Motor neuron (in vitro differentiated cells): ENCODE measurements at regions not wholly inside any gene's neighbourhood (a gene's known extent, or its start where the extent isn't known, plus 50 kb on each side); places are given as distances from the start of the nearest gene placed in this dataset.

ENCODE experiments used
- ATAC-seq, 8 experiments: fragments of 200-7000 bp; cut with Tn5 transposase; replicated peaks in 6 of 8; 2 replicates each; pipeline ENCODE4 v1.8.0; 2021; ENCODE audit warnings: mild to moderate bottlenecking in 8 of 8, moderate library complexity in 8 of 8
- H3K27ac ChIP-seq, 2 donors: fragments of 250-450 bp; sonication (Bioruptor Pico); 2 replicates each; pipeline ENCODE4 v1.9.0; 2021; ENCODE audit warnings: antibody characterized with exemption in 2 of 2, mild to moderate bottlenecking in 2 of 2, moderate library complexity in 1 of 2
- H3K4me1 ChIP-seq, 2 donors: fragments of 250-450 bp; sonication (Bioruptor Pico); replicated peaks in 1 of 2; 2 replicates each; pipeline ENCODE4 v1.6.1; 2021; ENCODE audit warnings: antibody characterized with exemption in 2 of 2, mild to moderate bottlenecking in 2 of 2, moderate library complexity in 1 of 2
- H3K4me3 ChIP-seq, 5 donors: fragments of 250-450 bp; sonication (Bioruptor Pico); 2 replicates each; pipeline ENCODE4 v1.9.0; 2021; ENCODE audit warnings: antibody characterized with exemption in 5 of 5, mild to moderate bottlenecking in 5 of 5, moderate library complexity in 4 of 5
- WGBS, 10 experiments: fragments of 450-650 bp; shearing (Covaris generic); methylation state at CpG; one replicate each; pipeline ENCODE4 v1.0.0; 2022; 5-methylcytosine and 5-hydroxymethylcytosine counted together
- in situ Hi-C, 9 experiments: fragments of 400-800 bp; cut with MboI; loops; one replicate each; pipeline ENCODE4 v1.15.0; 2021; ENCODE audit warnings: low sequenced_read_pairs in 9 of 9, low pct_unique_long_range_greater_than_20kb in 2 of 9; ENCODE audit not compliant: unreplicated experiment in 9 of 9

DNA sequence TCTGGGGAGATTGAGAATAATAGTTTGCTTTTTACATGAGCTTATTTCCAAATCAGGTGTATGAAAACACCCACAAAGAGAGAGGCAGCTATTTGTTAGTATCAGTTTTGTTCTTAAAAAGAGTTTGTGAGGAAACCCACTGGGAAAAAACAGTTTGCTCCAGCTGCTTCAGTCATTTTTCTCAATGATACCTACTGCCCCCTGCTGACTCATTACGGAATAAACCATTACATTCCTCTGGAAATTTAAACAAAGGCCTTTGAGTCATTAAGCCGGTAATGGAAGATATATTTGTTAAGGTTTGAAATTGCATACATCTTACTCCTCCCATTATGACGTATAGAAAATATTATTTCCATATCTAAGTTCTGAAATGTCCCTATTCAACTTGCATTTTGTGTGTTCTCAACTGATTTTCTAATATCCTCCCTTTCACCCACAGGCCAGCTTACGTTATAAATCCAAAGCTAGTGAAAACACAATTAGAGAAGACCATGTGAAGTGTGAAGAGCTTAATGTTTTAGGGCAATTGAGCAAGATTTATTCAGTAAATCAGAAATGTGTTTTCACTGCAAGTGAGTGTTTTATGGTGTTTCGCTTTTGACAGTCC lies 761.6 kb downstream of the DSC3 start:
- no peak overlapping the region for H3K27ac ChIP-seq
- no peak overlapping the region for H3K4me3 ChIP-seq
- WGBS, 10 experiments: 0 to 64% (median 46%) methylated on average over 2 to 5 of the region's 5 CpGs
- peaks cover 0 to 3% of the 10 kb centered on the region in 2 donors for H3K4me1 ChIP-seq
- ATAC-seq: peak in 4 of 8 experiments; percentile 16 to 31 (median 20)
- in situ Hi-C loops: no loop called here

DNA sequence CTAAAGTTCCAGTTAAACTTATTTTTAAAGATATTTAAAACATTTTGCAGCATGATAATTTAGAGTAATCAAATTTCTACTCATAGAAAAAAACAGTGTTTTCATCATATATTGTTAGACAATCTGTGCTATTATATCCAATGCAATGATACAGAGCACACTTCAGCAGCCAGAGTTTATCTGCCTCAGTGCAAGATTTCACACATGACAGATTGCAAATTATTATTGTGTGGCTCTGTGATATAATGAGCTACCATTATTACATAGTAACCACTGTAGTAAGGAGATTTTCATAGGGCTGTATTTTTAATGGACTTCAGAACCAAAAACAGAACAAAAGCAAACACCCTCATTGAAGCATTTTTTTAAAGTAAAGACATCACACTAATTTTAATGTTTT lies 762.4 kb downstream of the DSC3 start:
- no peak overlapping the region for H3K4me3 ChIP-seq
- H3K4me1 ChIP-seq: peaks cover 0 to 3% of the 10 kb centered on the region in 2 donors
- no peak for ATAC-seq
- in situ Hi-C loops: no loop called here
- H3K27ac ChIP-seq: no peak overlapping the region

DNA sequence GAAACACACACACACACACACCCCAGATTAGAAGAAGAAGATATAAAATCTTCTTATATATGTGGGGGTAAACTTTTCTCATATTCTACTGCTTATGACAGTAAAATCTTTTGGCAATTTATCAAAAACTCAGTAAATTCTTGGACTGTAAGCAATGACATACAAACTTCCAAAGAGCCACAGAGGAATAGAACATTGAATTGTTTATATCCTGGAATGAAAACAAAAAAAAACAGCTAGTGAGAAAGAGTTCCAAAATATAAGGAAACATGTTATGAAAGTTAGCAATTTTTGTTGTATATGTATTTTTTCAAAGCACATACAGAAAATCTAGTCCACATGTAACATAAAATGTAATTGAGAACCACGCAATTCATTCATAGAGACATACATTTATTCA lies 764.9 kb downstream of the DSC3 start:
- 0 to 100% (median 89%) methylated on average over 1 of the region's 1 CpG; no CpG with 5 or more reads in 3 of the 10 experiments for WGBS, 10 experiments
- ATAC-seq: no peak
- Histone ChIP-seq H3K4me1 (peaks cover 0 to 3% of the 10 kb centered on the region in 2 donors), H3K27ac (no peak overlapping the region), H3K4me3 (no peak overlapping the region)
- in situ Hi-C loops: loop anchor here in 2 of 9 experiments (10.0 kb wide), 2 partner anchors 393 to 413 kb away; no protein-coding TSS in a partner anchor

DNA sequence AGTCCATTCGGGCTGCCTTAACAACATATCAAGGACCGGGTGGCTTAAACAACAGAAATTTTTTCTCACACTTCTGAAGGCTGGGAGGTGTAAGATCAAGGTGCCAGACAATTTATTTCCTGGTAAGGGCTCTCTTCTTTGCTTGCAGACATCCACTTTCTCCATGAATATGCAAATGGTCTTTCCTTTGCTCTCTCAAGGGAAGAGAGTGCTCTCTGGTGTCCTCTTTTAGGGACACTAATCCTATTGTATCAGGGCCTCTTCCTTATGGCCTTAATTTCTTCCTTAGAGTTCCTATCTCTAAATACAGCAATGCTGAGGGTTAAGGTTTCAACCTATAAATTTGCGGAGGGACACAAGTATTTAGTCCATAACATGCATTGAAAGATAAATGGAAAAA lies 770.8 kb downstream of the DSC3 start:
- no peak overlapping the region for H3K27ac ChIP-seq
- 0 to 100% (median 67%) methylated on average over 1 to 3 of the region's 3 CpGs; no CpG with 5 or more reads in 1 of the 10 experiments for WGBS, 10 experiments
- peak in 2 of 8 experiments; percentile 42 to 75 for ATAC-seq
- H3K4me1 ChIP-seq: no peaks in the 10 kb centered on the region
- in situ Hi-C loops: loop anchor here in 3 of 9 experiments (10.0 to 25.0 kb wide), 3 partner anchors 384 to 407 kb away; no protein-coding TSS in a partner anchor
- H3K4me3 ChIP-seq: no peak overlapping the region

DNA sequence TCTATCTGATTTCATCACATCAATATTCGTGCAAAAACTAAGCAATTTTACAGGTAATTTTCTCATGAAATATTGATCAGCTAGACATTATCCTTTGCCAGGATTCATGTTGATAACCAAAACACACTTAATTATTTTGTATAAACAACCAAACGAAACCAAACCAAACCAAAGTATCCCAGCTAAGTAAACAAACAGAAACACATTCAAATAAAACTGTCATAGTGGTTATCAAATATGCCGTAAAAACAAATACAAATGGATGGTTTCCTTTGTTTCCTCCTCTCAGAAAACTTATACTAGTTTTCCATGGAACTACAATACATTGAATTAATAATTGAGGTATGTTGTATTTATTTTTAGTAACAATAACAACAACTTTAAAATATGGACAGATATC lies 777.4 kb downstream of the DSC3 start:
- no peak for ATAC-seq
- in situ Hi-C loops: loop anchor here in 1 of 9 experiments (25.0 kb wide), 1 partner anchor 378 kb away; no protein-coding TSS in a partner anchor
- Histone ChIP-seq H3K27ac (no peak overlapping the region), H3K4me3 (no peak overlapping the region), H3K4me1 (no peaks in the 10 kb centered on the region)
- WGBS, 10 experiments: 13 to 100% (median 71%) methylated on average over 2 to 3 of the region's 3 CpGs

DNA sequence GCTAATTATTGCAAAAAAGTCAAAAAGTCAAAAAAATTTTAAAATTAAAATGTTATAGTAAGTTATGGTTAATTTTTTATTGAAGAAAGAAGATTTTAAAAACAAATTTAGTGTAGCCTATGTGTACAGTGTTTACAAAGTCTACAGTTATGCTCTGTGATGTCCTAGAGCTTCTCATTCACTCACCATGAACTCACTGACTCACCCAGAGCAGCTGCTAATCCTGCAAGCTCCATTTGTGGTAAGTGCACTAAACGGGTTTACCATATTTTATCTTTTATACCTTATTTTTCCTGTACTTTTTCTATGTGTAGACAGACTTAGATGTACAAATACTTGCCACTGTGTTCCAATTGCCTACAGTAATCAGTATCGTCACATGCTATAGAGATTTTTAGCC lies 788.2 kb downstream of the DSC3 start:
- Histone ChIP-seq H3K4me1 (no peaks in the 10 kb centered on the region), H3K27ac (no peak overlapping the region), H3K4me3 (no peak overlapping the region)
- in situ Hi-C loops: loop anchor here in 1 of 9 experiments (25.0 kb wide), 1 partner anchor 367 kb away; no protein-coding TSS in a partner anchor
- ATAC-seq: no peak
- WGBS, 10 experiments: 0 to 100% (median 82%) methylated on average over 1 to 2 of the region's 2 CpGs; no CpG with 5 or more reads in 1 of the 10 experiments

DNA sequence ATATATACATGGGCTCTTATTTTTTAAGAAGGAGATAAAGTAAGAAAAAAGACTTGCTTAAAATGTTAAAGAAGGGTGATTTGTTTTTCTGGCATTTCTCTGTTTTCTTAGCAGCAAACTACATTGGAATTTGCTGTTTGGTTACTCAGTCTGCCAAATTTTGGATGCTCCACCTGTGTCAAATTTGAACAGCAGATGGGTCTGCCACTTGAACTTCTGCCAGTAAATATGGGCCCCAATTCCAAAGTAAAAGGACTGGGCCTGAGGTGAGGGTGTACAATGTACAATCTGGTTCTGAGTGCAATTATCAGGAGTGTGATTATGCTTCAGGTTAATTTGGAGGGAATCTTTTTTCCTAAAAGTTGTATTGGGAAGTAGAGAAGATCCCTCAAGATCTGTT lies 794.5 kb downstream of the DSC3 start:
- H3K4me1 ChIP-seq: no peaks in the 10 kb centered on the region
- H3K27ac ChIP-seq: no peak overlapping the region
- H3K4me3 ChIP-seq: no peak overlapping the region
- no peak for ATAC-seq
- in situ Hi-C loops: no loop called here

DNA sequence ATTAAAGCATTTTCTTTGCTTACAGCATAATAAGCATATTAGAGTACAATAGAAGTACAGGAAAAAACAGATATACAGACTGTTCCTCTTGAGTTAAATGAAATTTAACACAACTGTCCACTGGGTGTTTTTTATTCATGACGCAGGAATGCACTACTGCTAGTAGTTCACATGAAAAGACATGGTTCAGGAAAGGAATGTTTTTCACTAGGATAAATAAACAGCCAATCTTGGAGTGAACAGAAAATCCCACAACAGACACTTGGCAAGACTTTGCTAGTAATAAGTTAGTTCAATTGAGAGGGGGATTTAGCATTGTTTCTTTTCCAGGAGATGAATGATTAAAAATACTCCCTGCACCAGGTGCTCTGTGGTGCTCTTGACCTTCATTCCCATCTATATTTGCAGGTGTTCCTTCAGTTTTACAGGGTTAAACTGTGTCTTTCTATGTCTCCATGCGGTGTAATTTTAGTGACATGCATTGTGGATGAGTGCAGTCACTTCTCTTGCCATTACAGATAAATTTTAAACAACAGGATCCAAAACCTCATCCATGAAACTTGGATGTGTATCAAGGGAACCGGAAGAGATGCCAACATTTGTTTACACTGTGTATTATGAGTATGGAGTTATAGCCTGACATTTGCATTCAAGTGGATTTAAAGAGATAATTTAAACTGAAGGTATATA lies 796.6 kb downstream of the DSC3 start:
- in situ Hi-C loops: no loop called here
- WGBS, 10 experiments: 0 to 100% (median 88%) methylated on average over 1 to 3 of the region's 3 CpGs
- no peaks in the 10 kb centered on the region for H3K4me1 ChIP-seq
- no peak for ATAC-seq
- no peak overlapping the region for H3K27ac ChIP-seq
- H3K4me3 ChIP-seq: no peak overlapping the region

DNA sequence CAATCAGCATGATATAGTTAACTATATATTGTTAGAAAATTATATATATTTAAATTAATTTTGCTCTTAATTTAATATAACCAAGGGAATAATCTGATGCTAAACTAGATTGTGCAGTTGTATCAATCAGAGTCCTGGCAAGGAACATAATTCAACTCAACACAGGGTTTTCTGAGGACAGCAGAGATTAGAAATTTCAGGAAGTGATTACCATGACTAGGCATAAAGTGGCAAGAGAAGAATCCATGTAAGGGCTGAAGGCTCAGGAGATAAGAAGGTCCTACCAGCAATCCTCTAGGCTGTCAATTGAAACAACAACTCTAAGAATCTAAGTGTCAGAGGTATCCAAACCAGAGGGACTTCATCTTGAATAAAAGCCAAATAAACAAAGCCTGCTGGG lies 807.8 kb downstream of the DSC3 start:
- ATAC-seq: no peak
- H3K4me3 ChIP-seq: no peak overlapping the region
- in situ Hi-C loops: no loop called here
- no peak overlapping the region for H3K27ac ChIP-seq
- no peaks in the 10 kb centered on the region for H3K4me1 ChIP-seq

DNA sequence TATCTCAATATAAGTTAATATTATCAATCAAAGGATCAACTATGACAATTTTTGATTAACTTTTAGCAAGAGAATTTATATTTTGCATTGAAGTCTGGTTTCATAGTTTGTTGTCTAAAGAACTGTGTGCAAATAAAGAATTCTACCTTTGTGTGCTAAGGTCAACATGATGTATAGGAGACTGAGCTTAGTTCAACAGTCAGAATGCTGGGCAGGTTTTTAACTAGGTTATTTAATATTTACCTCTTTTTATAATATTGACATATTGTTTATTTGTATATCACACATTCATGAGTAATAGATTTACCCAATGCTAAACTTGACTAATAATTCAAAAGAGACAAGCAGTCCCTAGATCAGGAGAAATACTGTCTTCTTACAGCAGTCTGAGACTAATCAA lies 831.4 kb downstream of the DSC3 start:
- in situ Hi-C loops: no loop called here

DNA sequence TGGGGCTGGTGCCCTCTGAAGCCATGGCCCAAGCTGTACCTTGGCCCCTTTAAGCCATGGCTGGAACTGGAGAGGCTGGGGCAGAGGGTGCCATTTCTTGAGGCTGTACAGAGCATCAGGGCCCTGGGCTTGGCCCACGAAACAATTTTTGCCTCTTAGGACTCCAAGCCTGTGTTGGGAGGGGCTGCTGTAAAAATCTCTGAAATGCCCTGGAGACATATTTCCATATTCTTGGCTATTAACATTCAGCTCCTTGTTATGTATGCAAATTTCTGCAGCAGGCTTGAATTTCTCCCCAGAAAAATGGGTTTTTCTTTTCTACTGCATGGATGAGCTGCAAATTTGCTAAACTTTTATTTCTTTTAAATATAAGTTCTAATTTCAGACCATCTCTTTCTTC lies 834.0 kb downstream of the DSC3 start:
- H3K4me3 ChIP-seq: no peak overlapping the region
- H3K27ac ChIP-seq: no peak overlapping the region
- in situ Hi-C loops: no loop called here
- peak in 3 of 8 experiments; percentile 25 to 98 (median 57) for ATAC-seq
- WGBS, 10 experiments: 33 to 80% (median 80%) methylated on average over 1 of the region's 1 CpG; no CpG with 5 or more reads in 7 of the 10 experiments
- H3K4me1 ChIP-seq: no peaks in the 10 kb centered on the region

More for the DNA sequence above, 831.4 kb downstream of the DSC3 start:
- H3K27ac ChIP-seq: no peak overlapping the region
- H3K4me1 ChIP-seq: no peaks in the 10 kb centered on the region
- no peak overlapping the region for H3K4me3 ChIP-seq
- no peak for ATAC-seq

DNA sequence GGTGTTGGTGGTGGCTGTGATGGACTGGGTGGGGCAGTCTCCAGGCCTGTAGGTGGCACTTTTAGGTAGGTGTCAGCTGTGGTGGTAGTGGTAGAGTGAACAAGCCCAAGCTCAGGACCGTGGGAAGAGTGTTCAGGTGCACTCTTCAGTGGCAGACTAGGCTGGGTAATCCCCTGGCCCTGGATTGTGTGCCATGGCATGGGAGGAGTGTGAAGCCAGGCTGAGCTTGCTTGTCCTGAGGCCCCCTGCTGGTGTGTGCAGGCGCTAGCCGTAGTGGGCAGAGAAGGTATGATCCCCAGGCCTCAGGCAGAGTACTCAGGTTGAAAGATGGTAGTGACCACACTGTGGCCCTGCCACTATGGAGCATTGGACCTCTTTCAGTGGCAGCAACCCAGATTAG lies 850.3 kb downstream of the DSC3 start:
- no peak overlapping the region for H3K4me3 ChIP-seq
- no peak overlapping the region for H3K27ac ChIP-seq
- ATAC-seq: no peak
- H3K4me1 ChIP-seq: no peaks in the 10 kb centered on the region
- no CpG with 5 or more reads among the region's 3 CpGs for WGBS, 10 experiments
- in situ Hi-C loops: no loop called here

DNA sequence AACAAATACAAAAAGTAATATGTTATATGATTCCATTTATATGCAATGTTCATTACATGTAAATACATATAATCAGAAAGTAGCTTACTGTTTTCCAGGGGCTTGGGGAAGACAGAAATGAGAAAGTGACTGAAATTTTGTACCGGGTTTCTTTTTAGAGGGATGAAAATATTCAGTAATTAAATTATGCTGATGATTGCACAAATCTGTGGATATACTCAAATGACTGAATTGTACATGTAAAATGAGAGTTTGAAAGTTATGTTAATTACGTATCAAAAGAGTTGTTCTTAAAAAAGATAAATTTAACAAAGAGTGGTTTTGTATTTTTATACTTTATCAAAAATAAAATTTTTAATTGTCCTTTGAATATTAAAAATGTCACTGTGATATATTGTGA lies 856.3 kb downstream of the DSC3 start:
- WGBS, 10 experiments: 6 to 97% (median 76%) methylated on average over 2 of the region's 2 CpGs
- Histone ChIP-seq H3K4me3 (no peak overlapping the region), H3K27ac (no peak overlapping the region), H3K4me1 (peaks cover 0 to 5% of the 10 kb centered on the region in 2 donors)
- in situ Hi-C loops: no loop called here
- no peak for ATAC-seq

DNA sequence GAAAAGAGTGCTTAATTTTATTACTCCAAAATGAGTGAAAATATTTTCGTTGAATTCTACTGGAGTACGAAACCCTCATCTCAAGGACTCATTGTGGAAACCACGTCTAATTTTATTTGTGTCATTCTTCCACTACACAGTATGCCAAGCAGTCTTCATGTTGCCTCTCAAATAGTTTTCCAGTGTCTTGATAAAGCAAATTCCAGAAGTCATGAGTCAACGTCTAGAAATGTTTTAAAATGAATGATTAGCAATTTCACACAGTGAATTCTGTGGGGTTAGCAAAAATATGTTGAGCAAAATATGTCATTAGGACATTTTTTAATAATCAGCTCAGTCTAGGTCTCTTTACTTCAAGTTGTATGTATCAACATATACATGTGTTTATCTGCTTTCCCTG lies 865.5 kb downstream of the DSC3 start:
- 4 to 100% (median 68%) methylated on average over 1 to 4 of the region's 4 CpGs; no CpG with 5 or more reads in 2 of the 10 experiments for WGBS, 10 experiments
- no peaks in the 10 kb centered on the region for H3K4me1 ChIP-seq
- no peak overlapping the region for H3K4me3 ChIP-seq
- in situ Hi-C loops: no loop called here
- no peak overlapping the region for H3K27ac ChIP-seq
- ATAC-seq: no peak
